ENCODE measurements at regions not wholly inside any gene's neighbourhood (a gene's known extent, or its start where the extent isn't known, plus 50 kb on each side); places are given as distances from the start of the nearest gene placed in this dataset.

GRCh38 chr9:78493166-78493742 lies 196.3 kb downstream of the PSAT1 start:
- no peak for TF ChIP-seq CTCF (IDR thresholded peaks at IDR 0.05)
- TF ChIP-seq POLR2A (IDR thresholded peaks at IDR 0.05): no peak

Data from thyroid gland (tissue), 4 donors.